ENCODE measurements at regions not wholly inside any gene's neighbourhood (a gene's known extent, or its start where the extent isn't known, plus 50 kb on each side); places are given as distances from the start of the nearest gene placed in this dataset.

DNA sequence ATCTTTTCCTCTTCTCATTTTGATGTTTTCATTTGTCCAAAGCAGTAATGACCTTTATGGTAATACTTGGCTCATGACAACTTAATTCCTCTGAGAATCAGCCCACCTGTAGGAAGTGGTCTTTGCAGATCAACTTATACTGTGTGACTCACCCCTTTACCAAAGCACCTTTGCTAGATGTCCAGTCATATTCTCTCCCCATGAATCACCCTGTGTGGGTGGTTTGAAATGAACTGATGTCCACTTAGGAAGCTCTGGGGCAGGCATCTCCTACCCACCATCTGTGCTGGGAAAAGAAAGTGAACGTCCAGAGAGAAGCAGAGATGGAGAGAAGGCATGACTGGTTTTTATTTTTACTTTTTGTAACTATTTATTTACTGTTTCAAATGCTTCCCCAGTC lies 410.3 kb downstream of the KIF20B start:
- ATAC-seq (no peak), FAIRE-seq (no peak), DNase-seq (ENCODE audit: low spot score) (no peak)
- WGBS (ENCODE audit: low lambda C conversion rate): 0% methylated on average over 1 of the region's 1 CpG
- no peaks in the 10 kb centered on the region for H3K79me2 ChIP-seq (ENCODE audit: insufficient read depth, low read length)
- no peak overlapping the region for H3K27ac ChIP-seq (ENCODE audit: extremely low read length, insufficient read depth, low read length)
- H3K9ac ChIP-seq (ENCODE audit: insufficient read depth, low read depth, low read length): no peak overlapping the region
- H3K4me1 ChIP-seq (ENCODE audit: insufficient read depth, low read length): no peaks in the 10 kb centered on the region
- H3K4me3 ChIP-seq (replicated peaks in 1 of 3; ENCODE audit: insufficient read depth in 1 of 3, low read depth in 2 of 3, low read length in 3 of 3): no peak overlapping the region
- no TSS peak for BruUV-seq (replicated peaks)
- H4K20me1 ChIP-seq (ENCODE audit: insufficient read depth, low read length): no peaks in the 10 kb centered on the region
- no peak overlapping the region for H2AFZ ChIP-seq (ENCODE audit: low read length)
- H3K9me3 ChIP-seq (ENCODE audit: low read length): no peaks in the 10 kb centered on the region
- CTCF ChIA-PET (ENCODE audit: low intra/inter-chr PET ratio, low total read pairs): no interaction called here
- in situ Hi-C loops (cut with HindIII; ENCODE audit: extremely low pct_ligation_motif_present, low pct_unique_long_range_greater_than_20kb): no loop called here
- no peak overlapping the region for H3K4me2 ChIP-seq (ENCODE audit: low read depth, low read length)
- no peaks in the 10 kb centered on the region for H3K36me3 ChIP-seq (replicated peaks in 1 of 2; ENCODE audit: control insufficient read depth in 1 of 2, insufficient read depth in 2 of 2, low read length in 2 of 2)
- POLR2A ChIA-PET: no interaction called here
- intact Hi-C loops (cut with micrococcal nuclease; ENCODE audit: unreplicated experiment): no loop called here
- no peaks in the 10 kb centered on the region for H3K27me3 ChIP-seq (ENCODE audit: control insufficient read depth in 1 of 2, insufficient read depth in 2 of 2, low read length in 2 of 2)
- TF ChIP-seq, protein P1, sequence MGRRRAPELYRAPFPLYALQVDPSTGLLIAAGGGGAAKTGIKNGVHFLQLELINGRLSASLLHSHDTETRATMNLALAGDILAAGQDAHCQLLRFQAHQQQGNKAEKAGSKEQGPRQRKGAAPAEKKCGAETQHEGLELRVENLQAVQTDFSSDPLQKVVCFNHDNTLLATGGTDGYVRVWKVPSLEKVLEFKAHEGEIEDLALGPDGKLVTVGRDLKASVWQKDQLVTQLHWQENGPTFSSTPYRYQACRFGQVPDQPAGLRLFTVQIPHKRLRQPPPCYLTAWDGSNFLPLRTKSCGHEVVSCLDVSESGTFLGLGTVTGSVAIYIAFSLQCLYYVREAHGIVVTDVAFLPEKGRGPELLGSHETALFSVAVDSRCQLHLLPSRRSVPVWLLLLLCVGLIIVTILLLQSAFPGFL (CRISPR knock-in tag; IDR thresholded peaks at IDR 0.05): no peak
- TF ChIP-seq ZNF468 (CRISPR knock-in tag; IDR thresholded peaks at IDR 0.05) (no peak), MEIS2 (CRISPR knock-in tag; IDR thresholded peaks at IDR 0.05) (no peak), ERF (CRISPR knock-in tag; IDR thresholded peaks at IDR 0.05) (no peak), KLF15 (CRISPR knock-in tag; IDR thresholded peaks at IDR 0.05; ENCODE audit: borderline replicate concordance) (no peak), FOXK1 (CRISPR knock-in tag; IDR thresholded peaks at IDR 0.05; ENCODE audit: borderline replicate concordance, low read depth) (no peak), TBP (CRISPR knock-in tag; IDR thresholded peaks at IDR 0.05) (no peak), ZNF44 (CRISPR knock-in tag; IDR thresholded peaks at IDR 0.05) (no peak), FOXM1 (CRISPR knock-in tag; IDR thresholded peaks at IDR 0.05) (no peak), POLR2AphosphoS2 (IDR thresholded peaks at IDR 0.05; ENCODE audit: low read depth, low read length) (no peak)
- TF ChIP-seq, protein P2, sequence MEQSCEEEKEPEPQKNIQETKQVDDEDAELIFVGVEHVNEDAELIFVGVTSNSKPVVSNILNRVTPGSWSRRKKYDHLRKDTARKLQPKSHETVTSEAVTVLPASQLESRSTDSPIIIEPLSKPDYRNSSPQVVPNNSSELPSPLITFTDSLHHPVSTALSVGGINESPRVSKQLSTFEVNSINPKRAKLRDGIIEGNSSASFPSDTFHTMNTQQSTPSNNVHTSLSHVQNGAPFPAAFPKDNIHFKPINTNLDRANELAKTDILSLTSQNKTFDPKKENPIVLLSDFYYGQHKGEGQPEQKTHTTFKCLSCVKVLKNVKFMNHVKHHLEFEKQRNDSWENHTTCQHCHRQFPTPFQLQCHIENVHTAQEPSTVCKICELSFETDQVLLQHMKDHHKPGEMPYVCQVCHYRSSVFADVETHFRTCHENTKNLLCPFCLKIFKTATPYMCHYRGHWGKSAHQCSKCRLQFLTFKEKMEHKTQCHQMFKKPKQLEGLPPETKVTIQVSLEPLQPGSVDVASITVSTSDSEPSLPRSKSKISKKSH (CRISPR knock-in tag; IDR thresholded peaks at IDR 0.05; ENCODE audit: borderline replicate concordance): no peak
- TF ChIP-seq, protein P3, sequence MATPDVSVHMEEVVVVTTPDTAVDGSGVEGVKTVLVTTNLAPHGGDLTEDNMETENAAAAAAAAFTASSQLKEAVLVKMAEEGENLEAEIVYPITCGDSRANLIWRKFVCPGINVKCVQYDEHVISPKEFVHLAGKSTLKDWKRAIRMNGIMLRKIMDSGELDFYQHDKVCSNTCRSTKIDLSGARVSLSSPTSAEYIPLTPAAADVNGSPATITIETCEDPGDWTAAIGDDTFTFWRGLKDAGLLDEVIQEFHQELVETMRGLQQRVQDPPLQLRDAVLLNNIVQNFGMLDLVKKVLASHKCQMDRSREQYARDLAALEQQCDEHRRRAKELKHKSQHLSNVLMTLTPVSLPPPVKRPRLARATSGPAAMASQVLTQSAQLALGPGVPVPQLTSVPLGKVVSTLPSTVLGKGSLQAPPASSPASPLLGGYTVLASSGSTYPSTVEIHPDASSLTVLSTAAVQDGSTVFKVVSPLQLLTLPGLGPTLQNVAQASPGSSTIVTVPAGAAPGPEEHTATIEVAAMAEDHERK (CRISPR knock-in tag; IDR thresholded peaks at IDR 0.05; ENCODE audit: low read depth): no peak
- TF ChIP-seq, protein P4, sequence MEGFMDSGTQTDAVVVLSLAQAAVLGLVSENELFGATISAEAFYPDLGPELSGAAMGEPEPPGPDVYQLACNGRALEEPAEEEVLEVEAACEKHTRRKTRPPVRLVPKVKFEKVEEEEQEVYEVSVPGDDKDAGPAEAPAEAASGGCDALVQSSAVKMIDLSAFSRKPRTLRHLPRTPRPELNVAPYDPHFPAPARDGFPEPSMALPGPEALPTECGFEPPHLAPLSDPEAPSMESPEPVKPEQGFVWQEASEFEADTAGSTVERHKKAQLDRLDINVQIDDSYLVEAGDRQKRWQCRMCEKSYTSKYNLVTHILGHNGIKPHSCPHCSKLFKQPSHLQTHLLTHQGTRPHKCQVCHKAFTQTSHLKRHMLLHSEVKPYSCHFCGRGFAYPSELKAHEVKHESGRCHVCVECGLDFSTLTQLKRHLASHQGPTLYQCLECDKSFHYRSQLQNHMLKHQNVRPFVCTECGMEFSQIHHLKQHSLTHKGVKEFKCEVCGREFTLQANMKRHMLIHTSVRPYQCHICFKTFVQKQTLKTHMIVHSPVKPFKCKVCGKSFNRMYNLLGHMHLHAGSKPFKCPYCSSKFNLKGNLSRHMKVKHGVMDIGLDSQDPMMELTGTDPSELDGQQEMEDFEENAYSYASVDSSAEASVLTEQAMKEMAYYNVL (CRISPR knock-in tag; IDR thresholded peaks at IDR 0.05; ENCODE audit: borderline replicate concordance): no peak
- TF ChIP-seq, protein P5, sequence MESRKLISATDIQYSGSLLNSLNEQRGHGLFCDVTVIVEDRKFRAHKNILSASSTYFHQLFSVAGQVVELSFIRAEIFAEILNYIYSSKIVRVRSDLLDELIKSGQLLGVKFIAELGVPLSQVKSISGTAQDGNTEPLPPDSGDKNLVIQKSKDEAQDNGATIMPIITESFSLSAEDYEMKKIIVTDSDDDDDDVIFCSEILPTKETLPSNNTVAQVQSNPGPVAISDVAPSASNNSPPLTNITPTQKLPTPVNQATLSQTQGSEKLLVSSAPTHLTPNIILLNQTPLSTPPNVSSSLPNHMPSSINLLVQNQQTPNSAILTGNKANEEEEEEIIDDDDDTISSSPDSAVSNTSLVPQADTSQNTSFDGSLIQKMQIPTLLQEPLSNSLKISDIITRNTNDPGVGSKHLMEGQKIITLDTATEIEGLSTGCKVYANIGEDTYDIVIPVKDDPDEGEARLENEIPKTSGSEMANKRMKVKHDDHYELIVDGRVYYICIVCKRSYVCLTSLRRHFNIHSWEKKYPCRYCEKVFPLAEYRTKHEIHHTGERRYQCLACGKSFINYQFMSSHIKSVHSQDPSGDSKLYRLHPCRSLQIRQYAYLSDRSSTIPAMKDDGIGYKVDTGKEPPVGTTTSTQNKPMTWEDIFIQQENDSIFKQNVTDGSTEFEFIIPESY (CRISPR knock-in tag; IDR thresholded peaks at IDR 0.05): no peak
- TF ChIP-seq, protein P6, sequence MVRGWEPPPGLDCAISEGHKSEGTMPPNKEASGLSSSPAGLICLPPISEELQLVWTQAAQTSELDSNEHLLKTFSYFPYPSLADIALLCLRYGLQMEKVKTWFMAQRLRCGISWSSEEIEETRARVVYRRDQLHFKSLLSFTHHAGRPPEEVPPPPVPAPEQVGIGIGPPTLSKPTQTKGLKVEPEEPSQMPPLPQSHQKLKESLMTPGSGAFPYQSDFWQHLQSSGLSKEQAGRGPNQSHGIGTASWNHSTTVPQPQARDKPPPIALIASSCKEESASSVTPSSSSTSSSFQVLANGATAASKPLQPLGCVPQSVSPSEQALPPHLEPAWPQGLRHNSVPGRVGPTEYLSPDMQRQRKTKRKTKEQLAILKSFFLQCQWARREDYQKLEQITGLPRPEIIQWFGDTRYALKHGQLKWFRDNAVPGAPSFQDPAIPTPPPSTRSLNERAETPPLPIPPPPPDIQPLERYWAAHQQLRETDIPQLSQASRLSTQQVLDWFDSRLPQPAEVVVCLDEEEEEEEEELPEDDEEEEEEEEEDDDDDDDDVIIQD (CRISPR knock-in tag; IDR thresholded peaks at IDR 0.05; ENCODE audit: low read depth): no peak

All from HepG2 (cell line).